Daoy (cell line): ENCODE measurements at regions not wholly inside any gene's neighbourhood (a gene's known extent, or its start where the extent isn't known, plus 50 kb on each side); places are given as distances from the start of the nearest gene placed in this dataset.
"Not testable (repeated sequence)": the region's sequence is repeated elsewhere in the genome, so short reads cannot be mapped to it uniquely, and the experiment has no call there.

Source experiments
- DNase-seq: peaks from one replicate; pipeline ENCODE4 v3.0.0-alpha.2; 2015; ENCODE audit warnings: low read depth

DNA sequence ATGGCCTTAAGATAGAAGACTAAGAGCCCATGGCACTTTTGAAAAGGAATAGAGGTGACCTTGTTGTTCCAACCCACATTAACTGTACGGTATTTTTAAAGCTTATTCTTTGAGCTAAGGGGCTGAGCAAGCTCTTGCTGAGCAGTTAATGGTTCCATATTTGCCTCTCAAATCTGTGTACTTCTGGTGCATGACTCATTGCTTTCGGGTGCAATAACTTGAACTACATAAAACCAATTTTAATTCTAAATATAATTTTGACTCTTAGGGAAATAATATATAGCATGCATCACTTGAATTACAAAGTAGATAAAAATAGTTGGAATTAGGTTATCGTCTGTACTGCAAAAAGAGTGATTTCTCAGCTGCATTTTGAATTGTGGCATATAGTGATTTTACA is 348.1 kb upstream of the CITED2 start:
- DNase-seq, result no peak

DNA sequence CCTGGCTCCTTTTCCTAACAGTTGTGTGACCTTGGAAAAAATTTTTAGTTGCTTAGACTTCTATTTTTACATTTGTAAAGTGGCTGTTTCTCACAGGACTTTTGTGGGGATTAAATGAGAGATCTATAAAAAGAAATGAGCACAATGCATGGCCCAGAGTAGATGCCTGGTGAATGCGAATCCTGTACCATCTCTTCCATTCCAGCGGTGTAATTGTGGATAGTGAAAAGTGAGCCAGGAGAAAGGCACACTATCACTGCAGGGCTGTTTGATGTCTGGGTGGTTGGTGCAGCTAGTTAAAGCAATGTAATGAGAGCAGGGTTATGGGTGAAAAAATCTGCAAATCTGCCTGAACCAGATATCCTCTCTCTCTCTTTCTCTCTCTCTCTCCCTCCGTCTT is 347.5 kb upstream of the CITED2 start:
- no peak for DNase-seq

DNA sequence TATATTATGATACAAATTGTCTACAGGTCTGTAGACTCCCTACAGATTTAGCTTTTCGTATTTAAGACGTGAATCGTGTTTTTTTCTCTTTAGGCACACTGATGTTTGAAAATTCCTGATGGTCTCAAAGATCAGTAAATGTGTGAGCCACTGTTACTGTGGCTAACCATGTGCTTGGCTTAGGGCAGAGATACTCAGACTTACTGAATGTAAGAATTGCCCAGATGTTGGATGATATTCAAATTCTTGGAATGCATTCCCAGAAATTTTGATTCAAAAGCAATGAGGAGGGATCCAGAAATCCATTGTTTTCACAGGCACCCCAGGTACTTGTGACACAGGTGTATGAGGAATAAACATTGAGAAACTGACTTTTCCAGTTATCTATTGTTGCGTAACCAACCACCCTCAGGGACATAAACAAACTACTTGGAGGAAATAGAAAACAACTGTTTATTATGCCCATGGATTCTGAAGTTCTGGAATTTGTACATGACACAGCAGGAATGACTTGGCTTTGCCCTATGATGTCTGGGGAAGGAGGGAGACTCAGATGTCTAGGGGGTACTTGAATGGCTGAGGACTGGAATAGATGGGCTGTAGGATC is 339.6 kb upstream of the CITED2 start:
- DNase-seq, result no peak

DNA sequence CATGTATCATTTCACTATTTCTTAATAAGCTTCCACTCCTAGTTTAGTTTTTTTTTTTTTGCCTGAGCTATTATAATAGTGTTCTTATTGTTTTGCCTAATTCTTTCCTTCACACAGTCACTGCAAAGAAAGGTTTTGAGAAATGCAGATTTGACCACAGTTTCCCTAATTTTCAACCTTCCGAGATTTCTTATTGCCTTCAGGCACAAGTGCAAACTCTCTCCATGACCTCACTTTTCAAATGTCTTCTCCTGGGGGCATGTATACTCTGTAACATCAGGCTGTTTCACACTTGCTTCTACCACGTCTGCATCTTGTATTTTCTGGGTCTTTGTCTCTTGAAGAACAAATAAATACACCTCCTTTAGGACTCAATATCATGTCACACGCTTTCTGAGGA is 339.0 kb upstream of the CITED2 start:
- DNase-seq, result no peak

DNA sequence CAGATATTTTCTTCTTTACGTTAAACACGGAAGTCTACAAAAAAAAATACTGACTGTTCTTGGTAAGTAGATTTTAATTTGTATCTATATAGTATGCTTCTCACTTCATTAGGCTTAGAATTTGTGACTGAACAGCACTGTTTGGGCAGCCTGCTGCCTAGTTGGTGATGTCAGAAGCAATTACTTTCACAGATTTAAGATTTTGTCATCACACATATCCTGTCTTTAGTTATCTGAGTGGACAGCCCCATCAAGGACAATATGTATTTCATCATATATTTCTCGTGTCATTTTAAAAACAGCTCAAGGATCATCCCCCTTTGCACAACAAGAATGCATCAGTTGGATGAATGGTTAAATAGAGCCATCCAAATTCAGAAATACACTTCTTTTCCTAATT is 338.4 kb upstream of the CITED2 start:
- DNase-seq, result no peak

DNA sequence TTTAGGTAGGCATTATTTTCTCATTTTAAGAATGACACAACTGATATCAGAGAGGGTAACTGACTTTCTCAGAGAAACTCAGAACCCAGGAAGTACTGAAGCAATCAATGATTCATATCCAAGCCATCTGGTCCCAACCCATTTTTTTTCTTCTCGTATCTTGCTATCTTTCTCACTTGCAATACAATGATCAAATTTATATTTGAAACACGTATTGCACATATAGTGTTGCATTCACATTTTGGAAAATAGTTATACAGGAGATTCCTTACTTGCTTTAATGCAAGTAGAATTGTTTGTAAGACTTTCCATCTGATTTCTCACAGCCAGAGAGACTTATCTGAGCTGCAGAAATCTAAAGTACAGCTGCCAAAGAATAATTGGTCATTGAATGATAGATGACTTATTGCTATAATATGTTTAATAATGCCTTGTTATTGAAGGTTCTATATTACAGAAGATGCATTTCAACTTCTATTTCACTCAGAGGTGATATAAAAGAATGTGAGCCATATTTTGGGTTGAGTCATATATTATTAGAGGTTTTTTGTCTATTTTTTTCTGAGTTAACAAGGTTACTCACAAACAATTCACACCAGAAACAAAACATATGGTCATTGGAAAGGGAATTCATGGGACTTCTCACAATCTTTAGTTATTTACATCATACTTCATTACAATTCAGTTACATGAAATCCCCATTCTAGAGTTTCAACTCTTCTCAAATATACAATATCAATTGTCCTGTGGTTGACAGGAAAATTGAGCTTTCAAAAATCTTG is 337.5 kb upstream of the CITED2 start:
- peak; percentile 28 for DNase-seq

DNA sequence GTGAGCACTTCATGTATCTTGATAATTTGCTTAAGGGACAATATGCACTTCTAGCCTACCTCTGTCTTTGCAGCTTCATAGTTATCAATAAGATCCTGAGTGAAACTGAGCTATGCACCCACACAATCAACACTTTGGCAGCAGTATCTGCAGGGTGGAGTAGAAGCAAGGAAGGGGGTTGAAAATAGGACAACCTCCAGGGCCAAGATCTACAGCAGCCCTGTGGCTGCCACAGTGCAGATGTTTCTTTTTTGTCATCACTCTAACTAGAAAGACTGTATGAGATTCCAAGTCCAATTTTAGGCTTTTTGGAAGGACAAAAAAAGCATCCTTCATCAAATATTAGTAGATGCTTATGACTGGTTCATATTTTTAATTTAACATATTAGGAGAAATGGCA is 336.1 kb upstream of the CITED2 start:
- DNase-seq, result no peak

DNA sequence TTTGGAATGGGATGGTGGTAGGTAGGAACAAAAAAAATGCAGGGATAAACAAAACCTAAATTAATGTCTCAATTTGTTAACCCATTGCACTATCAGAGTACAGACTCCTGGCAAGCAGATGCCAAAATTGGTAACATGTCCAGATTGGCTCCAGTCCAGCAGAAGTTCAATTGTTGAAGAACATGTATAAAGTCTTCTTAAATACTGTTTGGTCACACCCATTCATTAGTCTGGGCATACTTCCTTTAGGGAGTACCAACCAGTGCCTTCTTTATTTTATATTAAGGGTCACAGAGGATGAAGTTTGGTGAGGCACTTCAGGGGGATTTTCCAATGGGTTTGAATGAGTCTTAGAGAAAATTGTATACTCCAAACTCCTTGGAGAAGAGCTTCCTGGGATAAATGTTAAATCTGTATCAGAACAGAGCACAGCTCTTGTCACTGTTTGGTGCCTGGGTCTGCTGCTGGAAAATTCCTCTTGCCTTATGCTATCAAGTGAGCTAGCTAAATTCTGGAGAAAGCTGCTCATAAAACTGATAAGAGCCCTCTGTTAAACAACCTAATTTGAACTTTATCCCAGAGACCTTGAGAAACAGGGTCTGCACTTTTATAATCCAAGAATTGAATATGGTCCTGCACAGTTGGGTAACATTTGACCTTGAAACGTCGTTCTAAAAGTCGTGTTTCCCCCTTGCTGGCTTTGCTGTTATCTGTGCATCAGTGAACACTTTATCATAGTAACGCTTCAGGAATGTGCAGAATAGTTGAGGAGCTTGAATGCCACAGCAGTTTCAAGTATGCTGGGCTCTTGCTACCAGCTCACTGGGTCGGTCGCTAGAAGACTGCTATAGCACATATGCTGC is 334.1 kb upstream of the CITED2 start:
- peak; percentile 77 for DNase-seq

DNA sequence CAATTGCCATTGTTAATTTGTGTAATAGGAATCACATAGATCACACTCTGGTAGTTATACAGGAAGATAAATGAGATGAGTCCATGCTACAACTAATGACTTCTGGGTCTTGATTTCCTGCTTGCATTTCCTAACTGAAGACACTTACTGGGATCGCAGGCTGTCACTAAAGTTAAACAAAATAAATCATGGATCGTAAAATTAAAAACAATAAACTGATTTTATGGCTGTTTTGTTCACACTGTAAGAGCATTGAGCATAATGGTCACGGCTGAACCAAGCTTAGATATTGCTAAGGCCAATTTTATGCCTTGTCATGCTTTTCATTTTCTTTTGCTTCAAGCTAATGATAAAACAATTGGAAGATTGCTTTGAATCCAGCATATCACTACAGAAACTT is 332.5 kb upstream of the CITED2 start:
- DNase-seq, result no peak

DNA sequence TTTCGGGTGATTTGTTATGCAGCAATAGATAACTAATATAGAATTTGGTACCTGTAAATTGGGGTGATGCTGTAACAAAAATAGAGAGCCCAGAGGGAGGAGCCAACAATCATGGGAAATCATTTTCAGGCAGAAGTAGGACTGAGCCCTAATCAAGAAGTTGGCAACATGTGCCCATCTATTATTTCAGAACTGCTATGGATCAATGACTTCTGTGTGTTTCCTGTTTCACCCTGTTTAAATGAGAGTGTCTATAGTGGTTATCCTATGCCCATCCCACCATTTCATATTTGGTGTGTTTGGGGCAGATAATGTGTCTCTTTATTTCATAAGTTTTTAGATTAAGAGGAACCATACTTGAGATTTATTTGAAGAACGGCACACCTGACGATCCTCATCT is 330.8 kb upstream of the CITED2 start:
- no peak for DNase-seq

DNA sequence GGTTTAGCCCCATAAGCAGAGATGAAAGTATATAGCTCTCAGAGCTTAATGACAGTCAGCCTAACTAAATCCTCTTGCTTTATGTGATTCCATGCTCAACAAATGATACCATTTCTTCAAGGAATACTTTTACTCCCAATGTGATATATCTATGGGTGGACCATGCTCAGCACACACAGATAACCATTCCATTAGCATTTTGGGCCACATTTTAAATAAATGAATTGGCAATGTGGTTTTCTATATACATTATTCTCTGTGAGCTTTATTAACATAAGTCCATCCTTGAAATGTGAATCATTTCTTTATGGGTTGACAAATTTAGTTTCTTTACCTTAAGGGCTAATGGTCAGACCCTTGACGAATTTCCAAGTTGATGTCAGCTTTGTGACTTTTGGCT is 329.3 kb upstream of the CITED2 start:
- DNase-seq, result no peak

DNA sequence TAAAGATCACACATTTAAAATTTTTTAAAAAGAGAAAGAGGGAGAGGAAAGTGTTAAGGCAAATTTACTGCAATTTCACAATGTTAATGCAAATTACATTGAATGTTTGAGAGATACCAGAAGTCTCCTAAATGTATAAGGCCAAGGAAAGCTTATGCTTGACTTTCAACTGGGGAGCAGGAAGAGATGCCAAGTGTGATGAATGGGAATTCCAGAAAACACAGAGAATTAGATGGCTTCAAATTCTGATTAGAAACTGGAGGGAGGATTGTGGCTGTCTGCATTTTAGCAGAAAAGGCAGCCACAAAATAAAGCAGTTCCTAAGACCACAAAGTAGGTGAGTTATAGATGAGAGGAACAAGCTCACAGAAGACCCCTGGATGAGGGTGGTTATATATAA is 328.3 kb upstream of the CITED2 start:
- DNase-seq, result no peak

DNA sequence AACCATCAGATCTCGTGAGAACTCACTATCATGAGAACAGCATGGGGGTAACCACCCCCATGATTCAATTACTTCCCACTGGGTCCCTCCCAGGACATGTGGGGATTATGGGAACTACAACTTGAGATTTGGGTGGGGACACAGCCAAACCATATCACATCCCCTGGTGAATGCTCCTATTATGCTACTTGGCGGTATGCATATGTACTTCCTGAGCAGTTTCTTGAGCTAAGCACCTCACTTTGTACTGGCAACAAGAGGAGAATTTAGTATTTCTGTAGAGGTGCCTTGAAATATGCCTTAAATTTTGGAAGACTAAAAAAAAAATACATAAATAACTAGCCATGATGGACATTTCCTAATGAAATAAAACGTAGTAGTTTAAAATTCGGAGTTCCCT is 327.2 kb upstream of the CITED2 start:
- no peak for DNase-seq

DNA sequence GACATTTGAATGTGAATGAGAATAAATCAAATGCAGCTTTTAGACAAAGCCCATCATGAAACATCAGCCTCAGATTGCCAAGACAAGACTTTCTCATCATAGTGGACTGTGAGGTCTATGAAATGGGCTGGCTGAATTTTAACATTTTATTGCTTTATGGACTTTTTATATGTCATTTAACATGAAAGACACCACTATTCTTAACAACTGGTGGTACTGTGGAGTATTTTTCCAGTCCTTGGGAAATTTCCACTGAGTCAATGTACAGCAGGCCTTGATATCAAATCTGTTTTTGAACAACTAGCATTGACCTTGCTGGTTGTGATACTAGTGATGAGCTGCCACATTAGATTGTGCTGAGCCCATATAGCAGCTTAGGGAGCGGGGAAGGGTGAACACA is 326.6 kb upstream of the CITED2 start:
- no peak for DNase-seq

DNA sequence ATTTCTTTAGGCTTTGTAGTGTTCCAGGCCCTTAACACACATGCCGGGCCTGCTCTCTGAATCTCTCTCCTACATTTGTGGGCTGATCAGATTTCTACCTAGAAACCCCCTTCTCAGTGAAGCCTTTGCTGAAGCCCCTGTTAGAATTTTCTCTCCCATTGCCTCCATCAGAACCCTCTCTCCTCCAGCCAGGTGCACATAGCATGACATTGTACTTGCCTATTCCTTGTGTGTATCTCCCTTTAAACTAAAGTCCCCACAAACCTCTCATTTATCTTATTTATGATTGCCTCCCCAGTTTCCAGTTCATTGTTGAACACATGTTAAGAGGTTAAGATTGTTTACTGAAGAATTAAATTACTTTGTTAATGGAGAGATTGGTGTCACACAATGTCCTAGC is 325.5 kb upstream of the CITED2 start:
- DNase-seq, result no peak

DNA sequence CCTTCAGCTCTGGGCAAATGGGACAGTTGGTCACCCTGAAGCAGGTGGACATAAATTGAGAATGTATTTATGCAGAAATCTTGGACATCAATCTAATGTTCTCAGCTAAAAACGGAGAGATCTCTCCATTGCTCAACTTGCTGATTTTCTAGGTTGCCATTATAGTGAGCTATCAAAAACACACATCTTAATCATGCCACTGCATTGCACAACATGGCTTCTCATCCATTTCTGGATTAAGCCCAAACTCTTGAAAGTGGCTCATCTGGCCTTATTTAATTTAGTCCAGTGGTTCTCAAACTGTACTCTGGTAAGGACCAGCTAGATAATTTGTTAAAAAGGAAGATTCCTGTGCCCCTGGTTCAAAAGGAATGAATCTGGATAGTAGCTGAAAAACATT is 324.9 kb upstream of the CITED2 start:
- no peak for DNase-seq

DNA sequence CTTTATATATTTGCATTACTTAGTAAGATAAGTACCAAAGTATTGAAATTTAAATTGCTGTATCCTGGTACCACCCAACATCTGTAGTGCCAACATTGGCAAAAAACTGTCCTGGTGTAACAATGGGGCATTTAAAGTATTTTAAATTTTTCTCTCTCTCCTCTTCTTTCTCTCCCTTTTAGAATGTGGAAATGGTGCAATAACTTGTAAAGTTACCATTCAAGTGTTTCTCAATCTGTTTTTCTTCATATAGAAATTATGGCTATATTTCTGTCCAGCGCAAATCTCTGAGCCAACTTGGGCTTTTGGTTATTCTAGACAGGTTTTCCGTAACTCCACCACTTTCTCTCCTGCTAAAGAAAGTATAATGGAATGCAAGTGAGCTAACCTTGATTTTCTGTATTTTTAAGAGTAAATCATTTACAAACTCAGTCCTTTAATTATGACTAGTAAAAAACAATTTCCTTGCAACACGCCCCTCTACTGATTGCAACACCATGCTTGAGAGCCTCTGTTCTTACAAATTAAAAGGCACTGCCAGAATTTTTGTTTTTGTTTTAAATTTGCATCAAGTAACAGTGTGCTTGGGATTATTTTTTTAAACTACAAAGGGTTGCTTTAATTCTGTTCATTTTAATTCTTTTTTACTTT is 324.2 kb upstream of the CITED2 start:
- no peak for DNase-seq

DNA sequence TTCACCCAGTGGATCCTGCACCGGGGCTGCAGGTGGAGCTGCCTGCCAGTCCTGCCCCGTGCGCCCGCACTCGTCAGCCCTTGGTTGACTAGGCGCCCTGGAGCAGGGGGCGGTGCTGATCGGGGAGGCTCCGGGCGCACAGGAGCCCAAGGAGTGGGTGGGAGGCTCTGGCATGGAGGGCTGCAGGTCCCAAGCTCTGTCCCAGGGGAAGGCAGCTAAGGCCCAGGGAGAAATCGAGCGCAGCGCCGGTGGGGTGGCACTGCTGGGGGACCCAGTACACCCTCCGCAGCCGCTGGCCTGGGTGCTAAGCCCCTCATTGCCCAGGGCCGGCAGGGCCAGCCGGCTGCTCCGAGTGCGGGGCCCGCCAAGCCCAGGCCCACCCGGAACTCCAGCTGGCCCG is 323.4 kb upstream of the CITED2 start:
- DNase-seq, result not testable (repeated sequence)

DNA sequence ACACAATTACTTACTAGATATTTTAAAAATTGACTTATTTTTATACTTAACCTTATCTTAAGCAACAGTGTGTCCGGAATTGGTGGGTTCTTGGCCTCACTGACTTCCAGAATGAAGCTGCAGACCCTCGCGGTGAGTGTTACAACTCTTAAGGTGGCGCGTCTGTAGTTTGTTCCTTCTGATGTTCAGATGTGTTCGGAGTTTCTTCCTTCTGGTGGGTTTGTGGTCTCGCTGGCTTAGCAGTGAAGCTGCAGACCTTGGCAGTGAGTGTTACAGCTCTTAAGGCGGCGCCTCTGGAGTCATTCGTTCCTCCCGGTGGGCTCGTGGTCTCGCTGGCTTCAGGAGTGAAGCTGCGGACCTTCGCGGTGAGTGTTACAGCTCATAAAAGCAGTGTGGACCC is 322.5 kb upstream of the CITED2 start:
- DNase-seq, result not testable (repeated sequence)

DNA sequence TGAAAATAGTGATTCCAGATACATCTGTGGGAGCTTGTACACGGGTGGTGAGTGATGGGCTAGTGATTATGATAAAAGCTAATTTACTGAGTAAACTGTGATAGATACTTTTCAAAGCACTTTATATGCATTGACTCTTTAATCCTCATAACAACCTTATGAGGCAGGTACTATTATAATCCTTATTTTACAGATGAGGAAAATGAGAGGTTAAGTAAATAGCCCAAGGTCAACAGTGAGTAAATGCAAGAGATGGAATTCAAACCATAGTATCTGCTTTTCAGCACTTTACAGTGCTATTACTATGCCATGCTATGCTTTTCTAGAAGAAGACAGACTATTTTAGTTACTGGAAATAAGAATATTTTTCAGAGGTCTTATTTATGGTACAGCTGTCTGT is 320.9 kb upstream of the CITED2 start:
- DNase-seq, result no peak

DNA sequence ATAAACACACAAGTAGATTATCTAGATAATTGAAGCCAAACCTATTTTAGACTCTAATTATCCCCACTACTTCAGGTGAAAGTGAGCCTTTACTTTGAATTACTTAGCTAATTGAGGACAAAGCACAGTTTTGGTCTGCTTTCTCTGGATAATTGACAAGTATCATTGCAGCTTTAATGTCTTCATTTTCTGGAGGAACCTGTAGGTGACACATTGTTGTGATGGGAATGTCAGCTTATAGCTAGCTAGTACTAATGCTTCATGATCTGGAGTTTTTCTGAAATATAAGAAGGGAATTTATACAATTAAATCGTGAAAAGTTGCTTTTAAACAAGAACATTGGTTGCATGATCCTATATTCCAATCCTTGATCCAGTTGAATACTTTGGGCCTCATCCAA is 319.3 kb upstream of the CITED2 start:
- DNase-seq, result no peak

DNA sequence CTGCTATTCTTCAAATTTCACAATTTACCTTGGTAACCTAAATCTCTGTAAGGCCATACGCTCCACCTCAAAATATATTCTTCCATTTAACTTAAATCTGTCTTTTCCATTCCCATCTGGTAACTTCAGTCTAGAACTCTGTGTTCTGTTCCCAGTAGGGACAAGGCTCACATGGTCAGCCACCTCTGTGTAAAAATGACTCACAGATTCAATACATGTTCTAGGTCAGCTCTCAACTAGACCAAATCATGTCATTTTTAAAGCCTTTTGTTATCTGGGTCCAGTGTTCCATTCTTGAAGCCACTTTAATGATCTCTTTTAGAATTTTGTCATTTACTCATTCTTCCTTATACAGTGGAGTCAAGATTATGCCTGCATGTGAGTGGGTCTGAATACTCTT is 315.6 kb upstream of the CITED2 start:
- no peak for DNase-seq
